ENCODE measurements at regions not wholly inside any gene's neighbourhood (a gene's known extent, or its start where the extent isn't known, plus 50 kb on each side); places are given as distances from the start of the nearest gene placed in this dataset.

GRCh38 chr10:128896116-128896795 lies 570.8 kb upstream of the MGMT start:
- DNase-seq: no peak

GRCh38 chr10:128896963-128897362 lies 570.1 kb upstream of the MGMT start:
- DNase-seq: no peak

GRCh38 chr10:128897401-128898129 lies 569.5 kb upstream of the MGMT start:
- DNase-seq: no peak

GRCh38 chr10:128898133-128898915 lies 568.7 kb upstream of the MGMT start:
- DNase-seq: no peak

- no peak for DNase-seq
Observed at GRCh38 chr10:128898916-128899195, 568.2 kb upstream of the MGMT start.

- DNase-seq: no peak
Observed at GRCh38 chr10:128900456-128900855, 566.6 kb upstream of the MGMT start.

GRCh38 chr10:128901236-128901635 lies 565.8 kb upstream of the MGMT start:
- DNase-seq: no peak

- no peak for DNase-seq
Observed at GRCh38 chr10:128902031-128902710, 564.9 kb upstream of the MGMT start.

GRCh38 chr10:128907155-128907941 lies 559.7 kb upstream of the MGMT start:
- no peak for DNase-seq

GRCh38 chr10:128908099-128908498 lies 558.9 kb upstream of the MGMT start:
- DNase-seq: no peak

GRCh38 chr10:128908499-128908898 lies 558.5 kb upstream of the MGMT start:
- DNase-seq: no peak

GRCh38 chr10:128912568-128913311 lies 554.3 kb upstream of the MGMT start:
- DNase-seq: no peak

- no peak for DNase-seq
Observed at GRCh38 chr10:128914681-128915080, 552.4 kb upstream of the MGMT start.

- DNase-seq: no peak
Observed at GRCh38 chr10:128915630-128916029, 551.4 kb upstream of the MGMT start.

- no peak for DNase-seq
Observed at GRCh38 chr10:128916383-128916782, 550.7 kb upstream of the MGMT start.

- DNase-seq: no peak
Observed at GRCh38 chr10:128921389-128922022, 545.5 kb upstream of the MGMT start.

GRCh38 chr10:128922172-128922571 lies 544.9 kb upstream of the MGMT start:
- peak; percentile 32 to 49 for DNase-seq

- no peak for DNase-seq
Observed at GRCh38 chr10:128922619-128923196, 544.3 kb upstream of the MGMT start.

GRCh38 chr10:128924918-128925317 lies 542.1 kb upstream of the MGMT start:
- DNase-seq: no peak

- no peak for DNase-seq
Observed at GRCh38 chr10:128926711-128927110, 540.3 kb upstream of the MGMT start.
